GM18873 (cell line): ENCODE measurements at regions not wholly inside any gene's neighbourhood (a gene's known extent, or its start where the extent isn't known, plus 50 kb on each side); places are given as distances from the start of the nearest gene placed in this dataset.

Source experiments
- ATAC-seq: cut with Tn5 transposase; IDR thresholded peaks from one replicate; pipeline ENCODE4 v1.9.1; 2021; ENCODE audit warnings: mild to moderate bottlenecking, moderate library complexity, moderate number of reproducible peaks; ENCODE audit not compliant: unreplicated experiment, low FRiP score

GRCh38 chr13:107242138-107242537 lies 674.2 kb upstream of the ARGLU1 start:
- no peak for ATAC-seq

- ATAC-seq, result no peak
Observed at GRCh38 chr13:107241381-107241780, 673.4 kb upstream of the ARGLU1 start.

- no peak for ATAC-seq
Observed at GRCh38 chr13:107239213-107239612, 671.3 kb upstream of the ARGLU1 start.

GRCh38 chr13:107238262-107238981 lies 670.5 kb upstream of the ARGLU1 start:
- ATAC-seq, result no peak

GRCh38 chr13:107234319-107235073 lies 666.6 kb upstream of the ARGLU1 start:
- no peak for ATAC-seq

GRCh38 chr13:107233541-107233940 lies 665.6 kb upstream of the ARGLU1 start:
- ATAC-seq, result no peak

- ATAC-seq, result no peak
Observed at GRCh38 chr13:107231944-107232343, 664.0 kb upstream of the ARGLU1 start.

- ATAC-seq, result no peak
Observed at GRCh38 chr13:107223867-107224266, 655.9 kb upstream of the ARGLU1 start.

GRCh38 chr13:107222597-107222996 lies 654.7 kb upstream of the ARGLU1 start:
- ATAC-seq, result no peak

GRCh38 chr13:107220245-107220644 lies 652.3 kb upstream of the ARGLU1 start:
- ATAC-seq, result no peak

- ATAC-seq, result no peak
Observed at GRCh38 chr13:107217251-107217650, 649.3 kb upstream of the ARGLU1 start.

GRCh38 chr13:107216046-107216755 lies 648.3 kb upstream of the ARGLU1 start:
- no peak for ATAC-seq

GRCh38 chr13:107211073-107211472 lies 643.1 kb upstream of the ARGLU1 start:
- ATAC-seq, result peak; percentile 85

- ATAC-seq, result no peak
Observed at GRCh38 chr13:107210723-107211030, 642.7 kb upstream of the ARGLU1 start.

GRCh38 chr13:107209824-107210722 lies 642.1 kb upstream of the ARGLU1 start:
- ATAC-seq, result no peak

- ATAC-seq, result no peak
Observed at GRCh38 chr13:107208889-107209288, 641.0 kb upstream of the ARGLU1 start.

- peak; percentile 81 for ATAC-seq
Observed at GRCh38 chr13:107205318-107206104, 637.6 kb upstream of the ARGLU1 start.

GRCh38 chr13:107203146-107203847 lies 635.4 kb upstream of the ARGLU1 start:
- no peak for ATAC-seq

GRCh38 chr13:107202371-107203023 lies 634.6 kb upstream of the ARGLU1 start:
- ATAC-seq, result no peak
